Skeletal muscle satellite cell (primary cell): ENCODE measurements at regions not wholly inside any gene's neighbourhood (a gene's known extent, or its start where the extent isn't known, plus 50 kb on each side); places are given as distances from the start of the nearest gene placed in this dataset.

Experiments used
- H3K27me3 ChIP-seq: 2 replicates; pipeline ENCODE4 v1.7.0; 2013; ENCODE audit warnings: low read length; ENCODE audit not compliant: control insufficient read depth, insufficient read depth
- H3K36me3 ChIP-seq: 2 replicates; pipeline ENCODE4 v1.7.0; 2013; ENCODE audit warnings: mild to moderate bottlenecking, control low read depth, low read length; ENCODE audit not compliant: insufficient read depth
- H3K4me1 ChIP-seq: 2 replicates; pipeline ENCODE4 v1.7.0; 2013; ENCODE audit warnings: low read length; ENCODE audit not compliant: control insufficient read depth, insufficient read depth
- H3K4me2 ChIP-seq: 2 replicates; pipeline ENCODE4 v1.7.0; 2013; ENCODE audit warnings: mild to moderate bottlenecking, low read length
- H3K4me3 ChIP-seq: 2 replicates; pipeline ENCODE4 v1.7.0; 2013; ENCODE audit warnings: low read length
- H3K9ac ChIP-seq: 2 replicates; pipeline ENCODE4 v1.7.0; 2013; ENCODE audit warnings: mild to moderate bottlenecking, low read depth, low read length, moderate library complexity
- H3K9me3 ChIP-seq: replicated peaks from 2 replicates; pipeline ENCODE4 v1.7.0; 2013; ENCODE audit warnings: mild to moderate bottlenecking, control low read depth, low read length

- H3K9ac ChIP-seq = no peak overlapping the region
- no peaks in the 10 kb centered on the region for H3K36me3 ChIP-seq
- H3K4me1 ChIP-seq = no peaks in the 10 kb centered on the region
- no peak overlapping the region for H3K4me2 ChIP-seq
- H3K4me3 ChIP-seq = no peak overlapping the region
- no peaks in the 10 kb centered on the region for H3K27me3 ChIP-seq
- no peaks in the 10 kb centered on the region for H3K9me3 ChIP-seq
Measured at GRCh38 chr3:104472221-104472620, 894.5 kb upstream of the ALCAM start.

- no peaks in the 10 kb centered on the region for H3K9me3 ChIP-seq
- no peak overlapping the region for H3K9ac ChIP-seq
- no peaks in the 10 kb centered on the region for H3K36me3 ChIP-seq
- no peaks in the 10 kb centered on the region for H3K4me1 ChIP-seq
- H3K4me3 ChIP-seq = no peak overlapping the region
- no peak overlapping the region for H3K4me2 ChIP-seq
- no peaks in the 10 kb centered on the region for H3K27me3 ChIP-seq
Measured at GRCh38 chr3:104474011-104474410, 892.7 kb upstream of the ALCAM start.

DNA sequence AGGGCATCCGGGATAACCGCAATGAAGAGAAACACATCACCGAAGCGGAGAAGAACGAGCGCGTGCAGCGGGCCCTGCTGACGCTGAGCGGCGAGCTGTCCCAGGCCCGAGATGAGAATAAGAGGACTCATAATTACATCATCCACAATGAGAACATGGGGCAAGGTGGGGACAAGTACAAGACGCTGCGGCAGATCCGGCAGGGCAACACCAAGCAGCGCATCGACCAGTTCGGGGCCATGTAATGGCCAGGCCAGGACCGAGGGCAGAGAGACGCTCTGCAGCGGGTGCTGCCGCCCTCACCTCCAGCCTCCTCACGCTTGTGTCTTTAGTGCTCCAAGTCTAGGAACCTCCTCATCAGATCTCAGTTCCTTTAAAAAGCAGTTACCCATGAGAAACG is 863.7 kb upstream of the ALCAM start:
- Histone ChIP-seq H3K36me3 (no peaks in the 10 kb centered on the region), H3K4me1 (no peaks in the 10 kb centered on the region), H3K27me3 (no peaks in the 10 kb centered on the region), H3K9ac (no peak overlapping the region), H3K4me3 (no peak overlapping the region), H3K4me2 (no peak overlapping the region), H3K9me3 (no peaks in the 10 kb centered on the region)

DNA sequence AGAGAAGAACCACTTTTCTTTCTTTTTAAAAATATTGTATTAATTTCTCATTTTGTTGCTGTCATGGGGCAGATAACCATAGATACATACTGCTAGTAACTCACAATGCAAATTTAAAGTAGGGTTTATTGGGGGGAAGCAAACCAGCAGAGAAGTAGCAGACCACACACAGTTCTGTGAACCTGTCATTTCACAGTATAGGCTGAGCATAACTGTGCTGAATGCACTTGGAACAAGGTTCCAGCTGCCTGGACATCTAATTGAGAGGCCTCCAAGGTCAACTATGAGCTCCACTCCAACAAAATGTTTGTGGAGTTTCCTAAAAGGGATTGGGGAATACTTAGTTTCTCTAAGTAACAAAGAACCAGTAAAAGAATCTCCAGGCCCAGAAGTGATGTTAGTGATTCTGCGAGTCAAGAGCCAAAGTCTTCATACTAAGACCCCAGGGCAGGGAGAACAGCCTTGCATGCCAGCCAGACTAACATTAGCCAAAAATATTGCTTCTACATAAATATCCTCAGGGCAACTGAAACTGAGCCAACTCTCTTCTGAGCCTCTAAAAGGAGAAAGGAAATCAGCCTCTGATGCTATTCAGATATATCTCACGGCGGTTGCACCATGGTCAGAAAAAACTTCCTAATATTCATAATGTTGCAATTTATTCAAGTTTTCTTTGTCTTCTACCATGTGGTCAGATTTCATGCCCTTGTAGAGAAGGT is 856.4 kb upstream of the ALCAM start:
- Histone ChIP-seq H3K4me3 (no peak overlapping the region), H3K4me1 (no peaks in the 10 kb centered on the region), H3K4me2 (no peak overlapping the region), H3K9ac (no peak overlapping the region), H3K9me3 (no peaks in the 10 kb centered on the region), H3K27me3 (no peaks in the 10 kb centered on the region), H3K36me3 (no peaks in the 10 kb centered on the region)

GRCh38 chr3:104514371-104514770 is 852.3 kb upstream of the ALCAM start:
- Histone ChIP-seq H3K4me1 (no peaks in the 10 kb centered on the region), H3K36me3 (no peaks in the 10 kb centered on the region), H3K4me3 (no peak overlapping the region), H3K27me3 (no peaks in the 10 kb centered on the region), H3K4me2 (no peak overlapping the region), H3K9ac (no peak overlapping the region), H3K9me3 (no peaks in the 10 kb centered on the region)

DNA sequence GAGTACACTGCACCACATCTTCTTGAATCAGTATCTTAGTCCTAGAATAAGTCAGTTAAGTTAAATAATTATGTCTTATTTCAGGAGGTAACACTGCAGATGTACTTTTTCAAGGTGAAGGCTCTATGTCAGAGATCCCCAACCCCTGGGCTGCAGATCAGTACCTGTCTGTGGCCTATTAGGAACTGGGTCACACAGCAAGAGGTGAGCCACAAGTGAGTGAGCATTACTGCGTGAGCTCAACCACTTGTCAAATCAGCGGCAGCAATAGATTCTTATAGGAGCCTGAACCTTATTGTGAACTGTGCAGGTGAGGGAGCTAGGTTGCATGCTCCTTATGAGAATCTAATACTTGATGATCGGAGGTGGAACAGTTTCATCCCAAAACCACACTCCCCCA is 851.9 kb upstream of the ALCAM start:
- Histone ChIP-seq H3K4me1 (no peaks in the 10 kb centered on the region), H3K27me3 (no peaks in the 10 kb centered on the region), H3K36me3 (no peaks in the 10 kb centered on the region), H3K9me3 (no peaks in the 10 kb centered on the region), H3K4me3 (no peak overlapping the region), H3K9ac (no peak overlapping the region), H3K4me2 (no peak overlapping the region)

- Histone ChIP-seq H3K36me3 (no peaks in the 10 kb centered on the region), H3K9ac (no peak overlapping the region), H3K27me3 (no peaks in the 10 kb centered on the region), H3K4me3 (no peak overlapping the region), H3K4me1 (no peaks in the 10 kb centered on the region), H3K4me2 (no peak overlapping the region), H3K9me3 (no peaks in the 10 kb centered on the region)
Measured at GRCh38 chr3:104519068-104519467, 847.6 kb upstream of the ALCAM start.

DNA sequence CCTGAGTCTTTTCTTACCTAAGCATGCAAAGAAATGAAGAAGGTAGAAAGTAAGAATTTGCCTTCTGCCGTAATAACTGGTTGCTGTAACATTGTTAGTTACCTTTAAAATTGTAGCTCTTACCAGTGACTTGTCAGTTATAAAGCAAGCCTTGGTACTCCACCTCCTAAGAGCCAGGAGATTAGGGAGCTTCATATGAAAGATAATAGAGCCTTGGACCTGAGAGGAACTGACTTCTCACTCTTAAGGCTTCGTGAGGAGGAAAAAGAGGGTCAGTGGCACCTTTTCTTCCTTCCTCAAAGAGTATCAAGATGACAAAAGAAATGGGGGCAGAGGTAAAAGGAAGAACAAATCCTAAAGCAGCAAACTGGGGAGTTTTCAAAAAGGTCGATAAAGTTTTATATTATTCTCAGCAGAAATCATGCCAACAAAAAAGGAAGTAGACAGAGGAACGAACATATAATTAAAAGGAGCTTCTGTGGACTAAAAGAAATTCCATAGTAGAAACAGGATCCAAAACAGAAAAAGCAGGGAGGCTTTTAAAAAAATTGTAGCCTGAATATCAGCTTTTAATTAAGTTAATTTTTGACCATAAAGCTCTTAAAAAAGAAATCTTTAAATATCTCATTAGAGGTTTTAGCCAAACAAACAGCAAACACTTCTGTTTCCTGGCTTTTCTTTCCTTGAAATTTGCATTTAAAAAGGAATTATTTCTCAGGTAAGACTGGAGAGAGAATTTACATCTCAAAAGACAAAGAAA is 847.1 kb upstream of the ALCAM start:
- Histone ChIP-seq H3K27me3 (no peaks in the 10 kb centered on the region), H3K9me3 (no peaks in the 10 kb centered on the region), H3K9ac (no peak overlapping the region), H3K4me1 (no peaks in the 10 kb centered on the region), H3K4me3 (no peak overlapping the region), H3K36me3 (no peaks in the 10 kb centered on the region), H3K4me2 (no peak overlapping the region)

DNA sequence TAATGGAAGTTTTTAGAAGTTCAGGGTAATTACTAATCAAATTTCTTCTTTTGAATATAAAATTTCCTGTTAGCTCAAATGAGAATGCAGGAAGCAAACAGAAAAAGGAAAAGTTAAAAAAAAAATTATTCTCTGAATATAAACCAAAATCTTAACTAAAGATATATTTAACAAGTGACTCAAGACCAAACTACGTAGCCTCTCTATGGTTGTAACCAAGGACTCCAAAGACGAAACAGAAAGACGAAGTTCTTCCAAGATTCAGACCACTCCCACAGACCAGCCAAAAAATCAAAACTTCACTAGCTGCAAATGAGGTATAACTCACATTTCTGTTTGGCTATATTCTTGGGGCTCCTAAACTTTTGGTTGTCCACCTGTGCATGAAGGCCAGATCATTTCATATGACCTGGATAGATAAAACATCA is 846.5 kb upstream of the ALCAM start:
- H3K9ac ChIP-seq = no peak overlapping the region
- no peak overlapping the region for H3K4me2 ChIP-seq
- H3K4me1 ChIP-seq = no peaks in the 10 kb centered on the region
- no peaks in the 10 kb centered on the region for H3K9me3 ChIP-seq
- no peaks in the 10 kb centered on the region for H3K27me3 ChIP-seq
- no peak overlapping the region for H3K4me3 ChIP-seq
- no peaks in the 10 kb centered on the region for H3K36me3 ChIP-seq

GRCh38 chr3:104521606-104522336 is 844.9 kb upstream of the ALCAM start:
- no peak overlapping the region for H3K4me2 ChIP-seq
- no peak overlapping the region for H3K4me3 ChIP-seq
- no peak overlapping the region for H3K9ac ChIP-seq
- H3K36me3 ChIP-seq = no peaks in the 10 kb centered on the region
- no peaks in the 10 kb centered on the region for H3K4me1 ChIP-seq
- H3K27me3 ChIP-seq = no peaks in the 10 kb centered on the region
- no peaks in the 10 kb centered on the region for H3K9me3 ChIP-seq

- H3K4me3 ChIP-seq = no peak overlapping the region
- no peaks in the 10 kb centered on the region for H3K9me3 ChIP-seq
- H3K4me2 ChIP-seq = no peak overlapping the region
- H3K36me3 ChIP-seq = no peaks in the 10 kb centered on the region
- no peak overlapping the region for H3K9ac ChIP-seq
- no peaks in the 10 kb centered on the region for H3K4me1 ChIP-seq
- no peaks in the 10 kb centered on the region for H3K27me3 ChIP-seq
Measured at GRCh38 chr3:104523136-104523535, 843.6 kb upstream of the ALCAM start.
